Embryonic facial prominence (tissue), 1 donor: ENCODE measurements at regions not wholly inside any gene's neighbourhood (a gene's known extent, or its start where the extent isn't known, plus 50 kb on each side); places are given as distances from the start of the nearest gene placed in this dataset.
"Not testable (repeated sequence)": the region's sequence is repeated elsewhere in the genome, so short reads cannot be mapped to it uniquely, and the experiment has no call there.

Experiments
- DNase-seq: peaks from one replicate; pipeline ENCODE4 v3.0.0-alpha.2; 2016; ENCODE audit errors: extremely low spot score

GRCh38 chrX:3550871-3551270 is 162.6 kb downstream of the PRKX start:
- no peak for DNase-seq

GRCh38 chrX:3550160-3550751 is 163.2 kb downstream of the PRKX start:
- DNase-seq: no peak

- no peak for DNase-seq
These were observed 164.0 kb downstream of the PRKX start for GRCh38 chrX:3549411-3549911.

- no peak for DNase-seq
These were observed 164.6 kb downstream of the PRKX start for GRCh38 chrX:3548765-3549391.

GRCh38 chrX:3545901-3546300 is 167.5 kb downstream of the PRKX start:
- no peak for DNase-seq

- no peak for DNase-seq
These were observed 172.1 kb downstream of the PRKX start for GRCh38 chrX:3541336-3541735.

GRCh38 chrX:3540105-3540504 is 173.3 kb downstream of the PRKX start:
- DNase-seq: no peak

GRCh38 chrX:3532581-3533085 is 180.8 kb downstream of the PRKX start:
- no peak for DNase-seq

GRCh38 chrX:3531435-3531834 is 182.0 kb downstream of the PRKX start:
- DNase-seq: not testable (repeated sequence)

GRCh38 chrX:3529466-3530010 is 183.1 kb upstream of the MXRA5 start:
- no peak for DNase-seq

GRCh38 chrX:3527811-3528210 is 181.4 kb upstream of the MXRA5 start:
- DNase-seq: no peak

- no peak for DNase-seq
These were observed 180.7 kb upstream of the MXRA5 start for GRCh38 chrX:3527166-3527565.

GRCh38 chrX:3526731-3527130 is 180.3 kb upstream of the MXRA5 start:
- no peak for DNase-seq

- no peak for DNase-seq
These were observed 179.6 kb upstream of the MXRA5 start for GRCh38 chrX:3526071-3526470.

GRCh38 chrX:3522101-3522650 is 175.7 kb upstream of the MXRA5 start:
- DNase-seq: no peak

- peak; percentile 19 for DNase-seq
These were observed 174.9 kb upstream of the MXRA5 start for GRCh38 chrX:3521396-3521795.

GRCh38 chrX:3520982-3521381 is 174.5 kb upstream of the MXRA5 start:
- no peak for DNase-seq

GRCh38 chrX:3520458-3520857 is 174.0 kb upstream of the MXRA5 start:
- no peak for DNase-seq

GRCh38 chrX:3519384-3519783 is 172.9 kb upstream of the MXRA5 start:
- not testable (repeated sequence) for DNase-seq

GRCh38 chrX:3518870-3519269 is 172.4 kb upstream of the MXRA5 start:
- no peak for DNase-seq

GRCh38 chrX:3516051-3516541 is 169.6 kb upstream of the MXRA5 start:
- no peak for DNase-seq

- DNase-seq: no peak
These were observed 168.5 kb upstream of the MXRA5 start for GRCh38 chrX:3514996-3515395.

- DNase-seq: not testable (repeated sequence)
These were observed 165.7 kb upstream of the MXRA5 start for GRCh38 chrX:3512150-3512549.
